ENCODE measurements at regions not wholly inside any gene's neighbourhood (a gene's known extent, or its start where the extent isn't known, plus 50 kb on each side); places are given as distances from the start of the nearest gene placed in this dataset.

- H3K4me3 Mint-ChIP-seq (ENCODE audit: unreplicated experiment), result no peak overlapping the region
- POLR2A ChIA-PET, result no interaction called here
Measured at GRCh38 chr18:60163622-60164021, 209.0 kb downstream of the MC4R start.

GRCh38 chr18:60162388-60162787 is 210.2 kb downstream of the MC4R start:
- Histone ChIP-seq H3K9me3 (no peaks in the 10 kb centered on the region), H3K36me3 (ENCODE audit: control insufficient read depth, insufficient read depth, low read length) (no peaks in the 10 kb centered on the region), H3K4me3 (ENCODE audit: low read depth, low read length) (no peak overlapping the region), H3K4me1 (no peaks in the 10 kb centered on the region), H3K27me3 (replicated peaks; ENCODE audit: control insufficient read depth, insufficient read depth, low read length) (no peaks in the 10 kb centered on the region)
- ChIA-PET POLR2A (no interaction called here), CTCF (no interaction called here)
- Mint-ChIP-seq H3K27ac (ENCODE audit: unreplicated experiment) (no peak overlapping the region), H3K27me3 (ENCODE audit: insufficient read depth, unreplicated experiment) (no peaks in the 10 kb centered on the region), H3K36me3 (ENCODE audit: insufficient read depth, unreplicated experiment) (no peaks in the 10 kb centered on the region), H3K4me3 (ENCODE audit: unreplicated experiment) (no peak overlapping the region), H3K4me1 (ENCODE audit: low read depth, unreplicated experiment) (no peaks in the 10 kb centered on the region), H3K9me3 (ENCODE audit: unreplicated experiment) (no peaks in the 10 kb centered on the region)
- DNase-seq, result no peak
- intact Hi-C loops (cut with micrococcal nuclease; ENCODE audit: unreplicated experiment), result no loop called here
- no TSS peak for BruUV-seq (replicated peaks)
- TF ChIP-seq CTCF (IDR thresholded peaks at IDR 0.05; ENCODE audit: insufficient read depth in 1 of 2, low read depth in 1 of 2, low read length in 1 of 2, severe bottlenecking in 1 of 2, unreplicated experiment in 1 of 2), result no peak

More at GRCh38 chr18:60163622-60164021, 209.0 kb downstream of the MC4R start:
- no peak overlapping the region for H3K4me3 ChIP-seq (ENCODE audit: low read depth, low read length)
- CTCF ChIA-PET, result no interaction called here
- Mint-ChIP-seq H3K27me3 (ENCODE audit: insufficient read depth, unreplicated experiment) (no peaks in the 10 kb centered on the region), H3K9me3 (ENCODE audit: unreplicated experiment) (no peaks in the 10 kb centered on the region), H3K36me3 (ENCODE audit: insufficient read depth, unreplicated experiment) (no peaks in the 10 kb centered on the region), H3K4me1 (ENCODE audit: low read depth, unreplicated experiment) (no peaks in the 10 kb centered on the region), H3K27ac (ENCODE audit: unreplicated experiment) (no peak overlapping the region)
- DNase-seq, result no peak
- H3K27me3 ChIP-seq (replicated peaks; ENCODE audit: control insufficient read depth, insufficient read depth, low read length), result no peaks in the 10 kb centered on the region
- H3K4me1 ChIP-seq, result no peaks in the 10 kb centered on the region
- intact Hi-C loops (cut with micrococcal nuclease; ENCODE audit: unreplicated experiment), result no loop called here
- no peaks in the 10 kb centered on the region for H3K9me3 ChIP-seq
- no peaks in the 10 kb centered on the region for H3K36me3 ChIP-seq (ENCODE audit: control insufficient read depth, insufficient read depth, low read length)
- TF ChIP-seq CTCF (IDR thresholded peaks at IDR 0.05; ENCODE audit: insufficient read depth in 1 of 2, low read depth in 1 of 2, low read length in 1 of 2, severe bottlenecking in 1 of 2, unreplicated experiment in 1 of 2), result no peak
- no TSS peak for BruUV-seq (replicated peaks)

DNA sequence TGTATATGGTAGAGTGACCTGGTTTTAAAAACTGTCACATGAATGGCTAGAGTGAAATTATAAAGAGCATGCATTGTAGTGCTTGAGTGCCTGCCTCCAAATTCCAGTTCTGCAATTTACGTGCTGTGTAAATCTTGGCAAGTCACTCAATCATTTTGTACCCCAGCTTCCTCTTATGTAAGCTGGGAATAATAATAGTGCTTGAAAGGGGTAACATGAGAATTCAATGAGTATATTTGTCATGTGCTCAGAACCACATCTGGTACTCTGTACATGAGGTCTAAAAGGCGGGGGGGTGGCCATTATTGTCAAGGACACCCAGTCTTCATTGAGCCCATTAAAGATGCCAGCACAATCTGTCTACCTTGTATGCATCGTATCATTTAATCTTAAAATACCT is 214.8 kb downstream of the MC4R start:
- Mint-ChIP-seq H3K27me3 (ENCODE audit: insufficient read depth, unreplicated experiment) (no peaks in the 10 kb centered on the region), H3K4me3 (ENCODE audit: unreplicated experiment) (no peak overlapping the region), H3K36me3 (ENCODE audit: insufficient read depth, unreplicated experiment) (no peaks in the 10 kb centered on the region), H3K9me3 (ENCODE audit: unreplicated experiment) (no peaks in the 10 kb centered on the region), H3K27ac (ENCODE audit: unreplicated experiment) (no peak overlapping the region), H3K4me1 (ENCODE audit: low read depth, unreplicated experiment) (no peaks in the 10 kb centered on the region)
- BruUV-seq (replicated peaks), result no TSS peak
- no peak for TF ChIP-seq CTCF (IDR thresholded peaks at IDR 0.05; ENCODE audit: insufficient read depth in 1 of 2, low read depth in 1 of 2, low read length in 1 of 2, severe bottlenecking in 1 of 2, unreplicated experiment in 1 of 2)
- no peak for DNase-seq
- Histone ChIP-seq H3K4me1 (no peaks in the 10 kb centered on the region), H3K36me3 (ENCODE audit: control insufficient read depth, insufficient read depth, low read length) (no peaks in the 10 kb centered on the region), H3K27me3 (replicated peaks; ENCODE audit: control insufficient read depth, insufficient read depth, low read length) (no peaks in the 10 kb centered on the region), H3K4me3 (ENCODE audit: low read depth, low read length) (no peak overlapping the region), H3K9me3 (no peaks in the 10 kb centered on the region)
- intact Hi-C loops (cut with micrococcal nuclease; ENCODE audit: unreplicated experiment), result no loop called here
- ChIA-PET CTCF (no interaction called here), POLR2A (no interaction called here)

Measured in Caco-2 (cell line).